ENCODE measurements at regions not wholly inside any gene's neighbourhood (a gene's known extent, or its start where the extent isn't known, plus 50 kb on each side); places are given as distances from the start of the nearest gene placed in this dataset.

GRCh38 chr4:19579608-19580007 is 672.1 kb upstream of the SLIT2 start:
- WGBS, 2 donors = 33 to 36% methylated on average over 3 of the region's 3 CpGs
- no peak for TF ChIP-seq CTCF (IDR thresholded peaks at IDR 0.05)
- Histone ChIP-seq H3K36me3 (no peaks in the 10 kb centered on the region), H3K4me1 (no peaks in the 10 kb centered on the region), H3K27ac (no peak overlapping the region), H3K27me3 (no peaks in the 10 kb centered on the region), H3K4me3 (no peak overlapping the region), H3K9me3 (no peaks in the 10 kb centered on the region)
- ATAC-seq (no peak), DNase-seq (no peak), FAIRE-seq (no peak)
- intact Hi-C loops (cut with DNase I) = no loop called here

- intact Hi-C loops (cut with DNase I) = no loop called here
- ATAC-seq = no peak
- no peak for FAIRE-seq
These were observed 674.6 kb upstream of the SLIT2 start for GRCh38 chr4:19577097-19577496.

GRCh38 chr4:19575924-19576323 is 675.8 kb upstream of the SLIT2 start:
- TF ChIP-seq CTCF (IDR thresholded peaks at IDR 0.05) = no peak
- H3K9me3 ChIP-seq = no peaks in the 10 kb centered on the region
- H3K27me3 ChIP-seq = no peaks in the 10 kb centered on the region
- FAIRE-seq (no peak), DNase-seq (no peak), ATAC-seq (no peak)
- H3K4me3 ChIP-seq = no peak overlapping the region
- WGBS, 2 donors = 67 to 80% methylated on average over 5 of the region's 5 CpGs
- intact Hi-C loops (cut with DNase I) = no loop called here
- no peak overlapping the region for H3K27ac ChIP-seq
- no peaks in the 10 kb centered on the region for H3K4me1 ChIP-seq
- H3K36me3 ChIP-seq = no peaks in the 10 kb centered on the region

More at GRCh38 chr4:19577097-19577496, 674.6 kb upstream of the SLIT2 start:
- H3K4me1 ChIP-seq = no peaks in the 10 kb centered on the region
- H3K36me3 ChIP-seq = no peaks in the 10 kb centered on the region
- no peak for DNase-seq
- no peak overlapping the region for H3K27ac ChIP-seq
- H3K27me3 ChIP-seq = no peaks in the 10 kb centered on the region
- H3K4me3 ChIP-seq = no peak overlapping the region
- TF ChIP-seq CTCF (IDR thresholded peaks at IDR 0.05) = no peak
- no peaks in the 10 kb centered on the region for H3K9me3 ChIP-seq
- WGBS, 2 donors = 51 to 81% methylated on average over 1 of the region's 1 CpG

GRCh38 chr4:19566041-19566440 is 685.7 kb upstream of the SLIT2 start:
- Histone ChIP-seq H3K4me1 (no peaks in the 10 kb centered on the region), H3K4me3 (no peak overlapping the region), H3K27ac (no peak overlapping the region), H3K27me3 (no peaks in the 10 kb centered on the region), H3K9me3 (no peaks in the 10 kb centered on the region), H3K36me3 (no peaks in the 10 kb centered on the region)
- FAIRE-seq (no peak), DNase-seq (no peak), ATAC-seq (no peak)
- TF ChIP-seq CTCF (IDR thresholded peaks at IDR 0.05) = no peak
- intact Hi-C loops (cut with DNase I) = no loop called here

- ATAC-seq = no peak
- H3K4me3 ChIP-seq = no peak overlapping the region
- H3K36me3 ChIP-seq = no peaks in the 10 kb centered on the region
- TF ChIP-seq CTCF (IDR thresholded peaks at IDR 0.05) = no peak
- no peaks in the 10 kb centered on the region for H3K4me1 ChIP-seq
- no peak overlapping the region for H3K27ac ChIP-seq
- intact Hi-C loops (cut with DNase I) = no loop called here
- no peak for FAIRE-seq
- no peaks in the 10 kb centered on the region for H3K9me3 ChIP-seq
- no peaks in the 10 kb centered on the region for H3K27me3 ChIP-seq
- DNase-seq = no peak
- WGBS, 2 donors = 66 to 72% methylated on average over 3 of the region's 3 CpGs
These were observed 689.2 kb upstream of the SLIT2 start for GRCh38 chr4:19562456-19562855.
